Activated CD4-positive, CD25-positive, alpha-beta regulatory T cell treated with anti-CD3 and anti-CD28 coated beads, Interleukin-2, amount 50 U/mL, for 72 hours (primary cell): ENCODE measurements at regions not wholly inside any gene's neighbourhood (a gene's known extent, or its start where the extent isn't known, plus 50 kb on each side); places are given as distances from the start of the nearest gene placed in this dataset.
A peak's percentile ranks its signal among the peaks of the same experiment; 100 is the strongest.
"Not testable (repeated sequence)": the region's sequence is repeated elsewhere in the genome, so short reads cannot be mapped to it uniquely, and the experiment has no call there.

Experiments
- DNase-seq: peaks from one replicate; pipeline ENCODE4 v3.0.0; 2021

DNA sequence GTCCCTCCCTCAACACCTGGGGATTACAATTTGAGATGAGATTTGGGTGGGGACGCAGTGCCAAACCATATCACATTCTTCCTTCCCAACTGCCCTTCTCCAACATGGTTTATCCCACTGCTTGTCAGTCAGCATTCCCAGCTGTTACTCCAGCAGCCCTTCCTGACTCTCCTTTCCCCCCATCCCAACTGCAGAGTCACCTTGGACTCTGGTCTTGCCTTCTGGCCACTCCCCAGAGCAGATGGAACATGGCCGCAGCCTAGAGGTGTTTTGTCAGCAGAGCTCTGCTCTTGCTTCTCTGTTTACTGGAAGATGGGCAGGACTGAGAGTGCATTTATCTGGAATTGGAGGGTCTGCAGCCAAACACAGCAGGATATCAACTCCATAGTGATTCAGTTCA is 51.2 kb upstream of the MEX3C start:
- no peak for DNase-seq

DNA sequence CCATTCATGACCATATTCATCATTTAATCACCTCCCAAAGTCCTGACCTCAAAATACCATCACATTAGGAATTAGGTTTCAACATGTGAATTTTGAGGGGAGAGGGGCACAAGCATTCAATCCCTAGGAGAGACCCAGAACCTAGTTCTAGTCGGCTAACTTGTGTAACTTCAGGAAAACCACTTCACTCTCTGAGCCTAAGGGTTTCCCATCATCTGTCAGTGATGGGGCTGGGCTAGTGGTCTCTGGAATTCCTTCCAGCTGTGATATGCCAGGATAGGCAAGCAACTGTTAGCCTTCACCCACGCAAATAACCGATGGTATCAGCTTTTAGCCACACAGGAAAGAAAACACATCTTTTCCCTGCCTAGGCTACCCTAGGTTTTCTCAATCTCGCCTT is 52.5 kb upstream of the MEX3C start:
- no peak for DNase-seq

DNA sequence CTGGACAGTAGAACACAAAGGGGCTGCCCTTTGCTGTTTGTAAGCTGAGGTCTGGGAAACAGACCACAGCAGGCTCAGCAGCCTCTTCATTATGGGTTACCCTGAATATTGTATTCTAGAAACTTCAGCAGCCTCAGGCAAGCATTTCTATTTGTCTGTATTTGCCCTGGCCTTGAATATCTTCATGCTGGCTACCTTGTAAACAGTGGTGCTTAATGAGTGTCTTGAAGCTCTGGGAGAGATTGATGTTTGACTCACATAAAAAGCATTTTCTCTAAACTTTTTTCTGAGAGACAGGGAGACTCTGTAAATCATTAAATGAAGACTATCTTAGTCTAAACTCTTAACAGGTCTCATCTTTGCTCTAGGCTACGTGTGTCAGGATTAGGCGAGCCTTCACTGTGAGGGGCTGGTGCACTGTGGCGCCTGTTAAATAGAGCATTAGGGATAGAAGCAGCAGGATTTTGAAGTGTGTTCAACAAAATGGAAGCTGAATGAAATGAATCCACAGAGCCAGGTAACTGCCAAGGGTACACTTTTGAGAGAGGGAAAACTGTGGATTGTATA is 53.1 kb upstream of the MEX3C start:
- DNase-seq, result no peak

DNA sequence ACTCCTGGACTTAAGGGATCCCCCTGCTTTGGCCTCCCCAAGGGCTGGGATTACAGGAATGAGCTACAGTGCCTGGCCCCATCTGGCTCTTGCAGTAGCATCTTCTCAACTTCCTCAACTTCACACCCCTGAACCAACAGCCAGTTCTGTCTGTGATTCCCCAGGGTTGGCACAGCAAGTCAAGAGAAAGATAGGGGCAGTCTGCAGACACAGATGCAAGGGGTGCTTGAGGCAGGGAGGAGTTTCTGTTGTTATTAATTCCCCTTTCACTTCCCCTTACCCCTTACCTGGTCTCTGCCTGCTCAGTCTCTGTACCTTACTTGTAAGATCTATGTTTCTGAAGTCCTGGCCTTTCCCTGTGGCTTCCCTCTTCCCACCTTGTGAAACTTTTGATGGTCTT is 54.1 kb upstream of the MEX3C start:
- DNase-seq, result no peak

DNA sequence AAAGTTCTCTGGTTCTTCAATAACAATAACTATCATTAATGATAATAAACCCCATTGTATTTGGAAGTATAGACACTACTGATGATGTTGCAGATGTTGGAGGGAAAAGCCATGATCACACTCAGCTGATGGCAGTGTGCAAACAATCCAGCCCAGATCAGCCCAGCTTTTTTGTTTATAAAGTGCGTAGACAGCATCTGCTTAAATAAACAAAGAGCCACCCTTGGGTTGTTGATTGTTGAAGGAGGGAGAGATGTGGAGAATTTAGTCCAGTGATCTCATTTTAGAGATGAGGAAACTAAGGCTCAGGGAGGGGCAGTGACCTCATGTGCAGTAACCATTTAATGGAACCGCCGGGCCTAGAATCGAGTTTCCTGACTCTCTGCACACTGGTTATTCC is 56.0 kb upstream of the MEX3C start:
- DNase-seq, result no peak

DNA sequence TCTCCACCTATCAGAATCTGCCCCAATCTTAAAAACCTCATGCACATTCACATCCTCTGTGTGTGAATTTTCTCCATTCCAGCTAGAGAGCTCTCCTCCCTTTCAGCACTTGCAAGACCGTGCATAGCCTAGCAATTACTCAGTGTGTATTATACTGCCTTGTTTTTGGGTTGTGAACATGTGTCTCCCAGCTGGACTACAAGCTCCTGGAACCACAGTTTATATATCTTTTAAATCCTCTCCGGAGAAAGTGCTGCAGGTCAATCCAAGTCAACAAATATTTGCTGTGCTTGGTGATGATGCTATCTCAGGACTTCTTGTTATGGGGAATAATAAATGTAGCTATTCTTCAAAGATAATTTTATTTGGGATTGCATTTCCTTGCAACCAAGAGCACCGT is 58.2 kb upstream of the MEX3C start:
- DNase-seq, result no peak

DNA sequence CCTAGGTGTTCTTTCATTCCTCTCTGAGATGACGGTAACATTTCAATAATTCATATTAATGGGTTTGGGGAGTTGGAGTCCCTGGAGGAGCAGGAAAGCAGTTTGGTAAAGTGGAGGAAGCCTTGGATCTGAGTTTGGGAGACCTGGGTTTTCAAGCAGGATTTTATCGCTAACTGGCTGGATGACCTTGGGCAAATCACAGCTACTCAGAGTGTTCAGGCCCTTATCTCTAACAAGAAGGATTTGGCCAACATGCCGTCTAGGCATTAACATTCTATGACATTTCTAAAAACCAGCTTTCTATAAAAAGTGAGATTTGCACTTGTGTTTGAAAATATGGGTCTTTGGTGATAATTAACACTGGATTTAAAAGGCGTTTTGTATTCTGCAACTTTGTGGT is 59.7 kb upstream of the MEX3C start:
- DNase-seq, result no peak

DNA sequence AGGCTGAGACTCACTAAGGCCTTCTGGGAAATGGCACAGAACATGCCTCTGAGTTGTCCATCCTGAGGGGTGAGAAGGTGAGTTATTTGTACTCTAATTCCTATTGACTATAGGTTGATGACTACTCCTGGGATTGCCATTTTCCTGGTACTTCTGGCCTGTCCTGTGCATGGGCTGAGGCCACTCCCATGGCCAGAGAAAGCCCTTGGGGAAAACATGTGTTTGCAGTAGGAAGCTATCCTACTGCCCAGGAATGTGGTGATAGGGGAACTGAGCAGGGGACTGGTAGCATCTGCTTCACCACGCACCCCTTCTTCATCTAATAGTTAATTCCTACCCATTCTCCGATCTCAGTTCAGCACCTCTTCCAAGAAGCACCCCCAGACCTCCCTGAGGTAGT is 62.6 kb upstream of the MEX3C start:
- no peak for DNase-seq

DNA sequence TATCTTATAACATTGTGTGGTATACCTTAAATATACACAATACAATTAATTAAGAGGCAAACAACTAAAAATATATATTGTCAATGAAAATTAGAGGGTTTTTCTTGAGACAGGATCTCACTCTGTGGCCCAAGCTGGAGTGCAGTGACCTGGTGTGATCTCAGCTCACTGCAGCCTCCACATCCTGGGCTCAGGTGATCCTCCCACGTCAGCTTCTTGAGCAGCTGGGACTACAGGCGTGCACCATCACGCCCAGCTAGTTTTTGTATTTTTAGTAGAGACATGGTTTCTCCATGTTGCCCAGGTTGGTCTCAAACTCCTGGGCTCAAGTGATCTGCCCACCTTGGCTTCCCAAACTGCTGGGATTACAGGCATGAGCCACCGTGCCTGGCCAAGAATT is 68.6 kb upstream of the MEX3C start:
- not testable (repeated sequence) for DNase-seq

DNA sequence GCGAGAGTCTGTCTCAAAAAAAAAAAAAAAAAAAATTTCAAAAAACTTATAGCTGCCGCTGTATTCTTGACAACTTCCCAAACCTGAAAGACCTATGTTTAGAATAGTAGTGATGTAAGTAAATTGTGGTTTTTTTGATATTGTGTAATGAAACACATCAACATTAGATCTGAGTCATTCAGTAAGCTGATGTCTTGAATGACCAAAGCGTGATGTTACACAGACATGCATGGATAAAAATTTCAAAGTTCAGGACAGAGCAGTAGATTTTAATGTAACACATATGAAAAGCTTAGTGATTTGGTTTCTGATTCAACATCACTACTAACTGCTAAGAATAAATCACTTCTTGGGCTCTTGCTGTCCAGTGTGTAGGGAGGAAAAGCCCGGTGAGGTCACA is 69.3 kb upstream of the MEX3C start:
- no peak for DNase-seq

DNA sequence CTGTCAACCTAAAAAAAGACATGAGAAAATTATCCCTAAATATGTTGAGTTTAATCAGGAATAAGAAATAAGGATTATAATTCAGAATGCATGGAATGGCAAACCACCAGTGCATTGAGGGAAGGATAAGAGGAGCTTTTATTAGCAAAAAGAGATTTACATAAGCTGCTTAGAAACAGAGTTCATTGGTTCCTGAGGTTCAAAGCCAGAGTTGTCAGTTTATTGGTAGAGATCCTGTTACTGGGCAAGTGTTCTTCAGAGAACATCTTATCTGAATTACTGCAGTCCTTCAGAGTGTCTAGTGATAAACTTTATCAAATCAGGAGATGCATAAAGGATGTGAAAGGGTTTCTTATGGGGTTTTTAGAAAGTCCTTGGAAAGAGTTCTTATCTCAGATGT is 76.0 kb upstream of the MEX3C start:
- no peak for DNase-seq

DNA sequence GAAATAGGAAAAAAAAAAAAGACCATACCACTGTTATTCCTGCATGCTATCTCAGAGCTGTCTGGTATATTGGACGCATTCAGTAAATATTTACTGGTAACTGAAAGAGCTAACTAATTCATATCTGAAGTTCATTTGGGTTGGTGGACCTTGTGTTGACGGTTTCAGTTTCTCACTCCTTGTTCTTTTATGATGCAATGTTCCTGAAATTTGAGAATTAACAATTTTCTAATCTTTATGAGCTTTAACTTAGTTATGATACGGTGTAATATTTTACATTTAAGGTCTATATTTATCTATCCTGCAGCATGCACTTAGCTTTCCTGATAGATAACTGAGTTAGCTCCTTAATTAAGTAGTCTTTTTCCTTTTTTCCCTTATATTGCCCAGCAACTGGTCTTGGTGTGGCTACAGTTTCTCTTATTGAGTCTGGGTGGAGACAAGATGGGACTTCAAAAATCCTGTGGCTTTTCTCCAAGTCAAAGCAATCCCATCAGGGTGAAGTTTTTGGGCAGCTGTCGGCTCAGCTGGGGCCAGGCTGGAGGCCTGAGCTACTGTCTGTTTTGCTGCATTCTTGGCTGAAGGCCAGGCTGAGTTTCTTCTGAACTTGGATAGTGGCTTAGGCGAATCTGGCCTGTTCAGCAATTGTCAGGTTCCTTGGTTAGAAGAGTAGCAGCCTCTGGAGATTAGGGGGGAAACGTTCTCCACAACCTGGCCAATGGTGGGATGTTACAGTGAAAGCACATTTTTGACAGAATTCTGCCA is 78.4 kb upstream of the MEX3C start:
- no peak for DNase-seq

DNA sequence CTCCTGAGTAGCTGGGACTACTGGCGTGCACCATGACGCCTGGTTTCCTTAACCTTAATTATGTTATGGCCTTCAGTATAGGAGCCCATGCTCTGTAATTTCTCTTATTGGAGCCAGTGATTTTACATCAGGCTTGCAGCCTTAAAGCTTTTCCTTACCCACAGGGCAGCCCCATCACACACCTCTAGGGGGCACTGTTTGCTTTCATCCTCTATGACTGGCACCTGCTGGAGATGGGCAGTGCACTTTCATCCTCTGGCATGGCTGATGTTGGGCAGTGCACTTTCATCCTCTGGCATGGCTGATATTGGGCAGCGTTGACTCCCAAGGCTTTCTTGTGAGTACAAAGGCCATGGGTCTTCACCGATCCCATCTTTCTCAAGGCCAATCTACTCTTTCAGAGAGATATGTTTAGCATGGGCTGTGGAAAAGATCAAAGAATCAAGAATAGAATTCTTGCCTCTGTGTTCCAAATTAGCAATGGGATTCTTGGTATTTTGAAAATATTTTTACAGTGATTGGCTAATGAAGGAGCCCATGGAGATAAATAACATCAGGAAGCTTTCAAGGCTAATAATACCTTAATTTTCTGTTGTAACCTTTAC is 80.7 kb upstream of the MEX3C start:
- peak; percentile 39 for DNase-seq

DNA sequence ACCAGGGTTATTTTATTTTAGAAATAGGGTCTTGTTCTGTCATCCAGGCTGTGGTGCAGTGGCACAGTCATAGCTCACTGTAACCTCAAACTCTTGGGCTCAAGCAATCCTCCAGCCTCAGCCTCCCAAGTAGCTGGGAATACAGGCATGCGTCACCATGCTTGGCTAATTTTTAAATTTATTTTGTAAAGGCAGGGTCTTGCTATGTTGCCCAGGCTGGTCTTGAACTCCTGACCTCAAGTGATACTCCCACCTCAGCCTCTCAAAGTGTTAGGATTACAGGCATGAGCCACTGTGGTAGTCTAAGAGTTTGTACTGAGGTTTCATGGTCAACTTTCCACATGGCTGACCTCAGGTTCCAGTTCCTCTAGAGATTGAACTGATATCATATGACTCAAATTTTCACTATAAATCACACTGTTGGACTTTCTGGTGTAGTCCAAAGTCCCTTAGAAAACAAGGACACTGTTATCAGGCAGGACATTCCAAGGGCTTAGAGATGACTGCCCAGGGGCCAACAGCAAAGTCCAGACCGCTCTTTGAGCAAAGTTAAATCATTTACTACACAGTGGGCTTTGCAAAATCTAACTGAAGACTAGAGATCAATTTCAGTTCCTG is 82.0 kb upstream of the MEX3C start:
- DNase-seq, result no peak

DNA sequence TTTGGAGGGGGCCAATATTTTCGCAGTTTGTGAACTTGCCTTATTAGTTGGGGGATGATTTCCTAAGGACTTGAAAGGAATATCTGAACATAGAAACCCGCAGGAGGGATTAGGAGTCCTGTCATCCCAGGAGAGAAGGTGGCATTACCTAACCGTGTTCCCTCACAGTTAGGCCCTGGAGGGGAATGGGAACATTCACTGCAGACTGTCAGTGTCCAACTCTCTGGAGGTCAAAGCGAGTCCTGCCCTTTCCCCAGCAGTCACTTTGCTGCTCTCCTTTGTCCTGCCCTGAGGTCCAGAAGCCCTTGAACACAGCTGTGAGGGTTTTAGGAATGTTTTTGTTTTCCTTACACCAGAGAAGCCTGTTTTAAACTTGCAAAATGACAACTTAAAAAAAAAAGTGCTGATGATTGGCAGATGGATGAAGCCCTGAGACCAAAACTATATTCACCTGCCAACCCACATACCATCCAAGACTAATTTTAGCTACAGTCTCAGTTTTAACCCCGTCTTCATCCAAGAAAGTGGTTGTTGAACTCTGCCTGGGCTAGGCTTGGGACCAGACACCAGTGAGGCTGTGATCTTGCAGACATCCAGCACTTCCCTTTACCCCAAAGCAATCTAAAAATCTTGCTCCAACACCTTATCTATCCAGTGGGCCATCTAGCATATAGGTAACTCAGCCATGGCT is 90.5 kb upstream of the MEX3C start:
- DNase-seq, result no peak

DNA sequence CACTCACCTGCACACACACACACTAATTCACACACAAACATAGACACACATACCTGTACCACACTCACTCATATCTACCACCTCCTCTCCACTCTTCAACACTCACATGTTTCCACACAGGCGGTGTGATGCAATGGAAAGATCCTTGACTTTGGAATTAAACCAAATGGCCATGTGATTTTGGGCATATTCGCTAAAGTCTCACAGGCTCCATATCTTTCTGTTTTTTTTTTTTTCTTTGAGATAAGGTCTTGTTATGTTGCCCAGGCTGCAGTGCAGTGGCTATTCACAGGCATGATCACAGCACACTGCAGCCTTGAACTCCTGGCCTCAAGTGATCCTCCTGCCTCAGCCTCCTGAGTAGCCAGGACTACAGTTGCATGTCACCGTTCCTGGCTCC is 91.1 kb upstream of the MEX3C start:
- DNase-seq, result no peak

DNA sequence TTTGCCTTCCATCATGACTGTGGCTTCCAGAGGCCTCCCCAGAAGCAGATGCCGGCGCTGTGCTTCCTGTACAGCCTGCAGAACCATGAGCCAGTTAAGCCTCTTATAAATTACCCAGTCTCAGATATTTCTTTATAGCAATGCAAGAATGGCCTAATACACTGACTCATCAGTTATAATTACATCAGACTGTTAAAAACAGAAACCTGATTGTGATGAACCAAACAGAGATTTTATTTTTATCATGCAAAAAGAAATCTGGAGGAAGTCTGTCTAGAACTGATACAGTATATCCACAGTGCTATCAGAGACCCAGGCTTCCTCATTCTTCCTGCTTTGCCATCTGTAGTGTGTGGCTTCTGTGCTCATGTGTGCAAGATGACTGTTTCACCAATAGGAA is 93.4 kb upstream of the MEX3C start:
- no peak for DNase-seq

DNA sequence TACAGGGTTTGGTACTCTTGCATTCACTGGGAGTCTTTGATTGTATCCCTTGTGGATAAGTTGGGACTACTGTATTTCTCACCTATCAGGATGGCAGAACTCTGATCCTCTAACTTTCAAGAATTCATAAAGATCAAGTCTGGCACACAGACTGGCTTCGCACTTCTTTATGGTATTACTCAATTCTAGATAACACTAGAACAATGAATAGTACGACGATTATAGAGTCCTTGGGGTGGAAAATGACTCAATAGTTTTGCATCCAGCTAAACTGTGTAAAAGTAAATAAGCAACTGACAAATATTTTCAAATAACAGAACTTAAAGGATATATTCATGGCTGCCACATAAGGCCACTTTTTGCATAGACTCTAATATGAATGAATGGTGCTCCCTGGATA is 103.4 kb upstream of the MEX3C start:
- no peak for DNase-seq

DNA sequence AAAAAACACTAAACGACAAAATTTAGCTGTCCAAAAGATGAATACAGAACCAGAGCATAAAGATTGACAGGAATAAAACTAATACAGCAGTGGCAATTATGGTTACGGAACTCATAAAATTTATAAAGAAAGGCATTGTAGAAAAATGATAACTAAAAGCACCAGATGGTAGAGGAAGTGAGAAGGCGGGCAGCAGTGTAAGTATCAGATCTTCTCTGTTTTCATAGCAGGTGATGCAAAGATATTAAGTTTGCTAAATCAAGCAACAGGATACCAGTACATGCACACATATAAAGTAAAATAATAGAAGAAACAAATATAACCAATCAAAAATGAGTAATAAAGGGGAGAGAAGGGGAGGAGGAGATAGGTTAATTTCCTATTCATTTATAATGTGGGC is 103.9 kb upstream of the MEX3C start:
- DNase-seq, result no peak

DNA sequence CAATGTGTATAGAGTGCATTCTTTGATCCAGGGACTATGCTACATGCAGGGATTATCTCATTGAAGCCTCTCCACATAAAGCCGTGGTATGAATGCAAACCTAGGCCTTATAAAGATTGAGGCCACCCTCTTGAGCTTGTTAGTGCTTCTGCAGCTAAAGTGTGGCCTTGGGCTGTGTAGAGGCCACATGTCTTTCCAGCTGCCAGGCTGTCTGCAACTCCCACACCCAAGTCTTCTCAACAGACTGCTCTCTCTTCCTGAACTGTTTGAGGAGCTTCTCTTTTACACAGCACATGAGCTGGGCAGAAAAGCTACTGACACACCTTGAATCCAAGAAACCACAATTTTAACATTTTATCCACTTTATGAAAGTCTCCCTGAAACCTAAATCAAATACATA is 119.2 kb upstream of the MEX3C start:
- DNase-seq, result no peak

DNA sequence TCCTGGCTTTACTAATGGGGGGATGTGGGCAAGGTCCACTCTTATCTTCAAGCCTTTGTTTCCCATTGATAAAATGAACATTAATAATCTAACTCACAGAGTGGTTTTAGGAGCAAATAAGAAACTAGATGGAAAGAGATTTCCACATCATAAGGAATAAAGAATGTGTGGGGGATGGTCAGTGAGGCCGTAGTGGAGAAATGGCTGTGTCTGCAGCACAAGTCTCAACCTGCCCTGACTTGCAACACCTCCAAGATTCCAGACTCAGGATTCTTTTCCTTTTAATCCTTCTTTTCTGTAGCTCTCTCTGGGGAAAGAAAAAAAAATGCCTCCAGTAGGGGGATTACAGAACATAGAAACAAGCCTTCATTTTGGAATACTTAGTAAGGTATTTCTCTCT is 124.2 kb upstream of the MEX3C start:
- no peak for DNase-seq

DNA sequence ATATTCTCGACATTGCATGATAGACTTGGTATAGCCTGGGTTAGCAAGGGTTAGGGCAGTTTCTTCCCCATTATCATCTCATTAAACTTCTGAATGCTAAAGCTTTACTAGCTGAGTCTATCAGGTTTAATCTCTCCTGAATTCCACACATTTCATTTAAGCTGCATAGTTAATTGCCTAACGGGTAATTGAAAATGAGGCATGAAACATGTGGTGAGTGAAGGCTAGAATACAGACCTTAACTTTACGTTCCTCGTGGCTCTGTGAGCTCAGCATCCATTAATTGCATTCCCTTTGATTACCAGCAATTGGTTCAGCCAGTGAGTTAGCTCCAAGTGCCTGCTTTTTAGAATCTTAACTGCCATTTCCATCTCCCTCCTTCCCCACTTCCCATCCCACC is 126.5 kb upstream of the MEX3C start:
- no peak for DNase-seq

DNA sequence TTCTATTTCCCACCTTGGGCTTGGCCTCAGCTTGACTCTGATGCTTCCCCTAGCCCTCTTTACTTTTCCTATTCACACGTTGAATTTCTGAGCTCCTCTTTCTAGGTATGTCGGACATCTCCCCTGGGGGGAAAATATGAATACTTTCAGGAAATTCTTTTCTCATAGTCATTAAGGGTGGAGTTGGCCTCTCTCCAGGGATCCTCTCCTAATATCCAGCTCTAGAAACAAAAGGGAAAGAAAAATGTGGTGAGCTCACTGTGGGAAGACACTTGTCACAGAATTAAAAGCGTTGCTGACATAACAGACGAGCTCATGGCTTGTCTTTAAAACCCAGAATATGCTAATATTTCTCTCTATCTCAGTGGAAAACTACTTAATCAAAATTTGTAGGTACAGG is 132.7 kb upstream of the MEX3C start:
- DNase-seq, result no peak

DNA sequence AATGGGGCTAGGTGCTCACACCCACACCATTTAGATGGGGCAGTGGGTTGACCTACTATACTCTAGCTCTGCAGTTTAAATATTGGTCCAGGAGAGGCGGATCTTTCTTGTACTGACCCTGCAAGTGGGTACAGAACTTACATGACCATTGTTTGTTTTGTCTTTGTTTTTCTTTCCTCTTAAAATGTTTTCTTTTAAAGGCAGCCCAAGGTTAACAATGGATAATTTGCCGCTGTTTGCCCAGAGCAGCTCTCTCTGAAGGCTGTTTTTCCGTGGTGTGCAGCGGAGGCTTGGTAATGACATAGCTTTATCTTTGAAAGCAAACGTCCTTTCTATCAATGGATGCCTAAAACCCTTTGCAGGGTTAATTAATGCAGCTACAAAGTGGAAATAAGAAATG is 133.3 kb upstream of the MEX3C start:
- no peak for DNase-seq
